ENCODE measurements at regions not wholly inside any gene's neighbourhood (a gene's known extent, or its start where the extent isn't known, plus 50 kb on each side); places are given as distances from the start of the nearest gene placed in this dataset.

DNA sequence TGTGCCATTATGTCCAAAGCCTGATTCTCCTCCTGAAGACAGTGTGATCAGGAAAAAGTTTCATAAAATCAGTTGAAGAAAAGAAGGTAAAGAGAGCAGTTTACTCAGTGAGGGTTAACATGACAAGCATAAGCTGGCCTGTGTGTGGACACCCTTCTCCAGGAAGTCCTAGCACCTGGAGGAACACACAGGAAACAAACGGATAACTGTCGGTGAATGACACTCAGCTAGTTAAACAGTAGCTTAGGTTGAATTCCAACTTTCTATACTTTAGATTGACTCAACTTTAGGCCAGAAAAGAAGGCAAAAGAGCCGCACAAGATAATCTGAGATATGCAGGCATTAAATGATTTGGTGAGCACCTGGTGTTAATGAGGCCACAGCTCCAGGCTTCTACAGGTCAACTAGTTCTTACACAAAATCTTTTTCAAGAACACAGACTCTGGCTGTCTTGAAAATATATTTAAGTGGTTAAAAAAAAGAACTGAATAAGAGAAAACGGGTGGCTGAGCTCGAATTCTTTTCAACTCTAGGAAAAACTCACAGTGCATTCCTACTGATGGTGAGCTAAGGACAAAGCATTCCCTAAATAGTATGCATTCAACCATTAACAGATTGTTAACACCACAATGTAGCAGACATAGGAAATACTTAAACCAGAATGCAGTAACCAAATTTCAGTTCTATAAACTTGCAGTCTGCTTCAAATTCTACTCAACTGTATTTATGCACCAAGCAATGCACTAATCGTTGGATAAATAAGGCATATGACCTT lies 56.9 kb upstream of the TSPAN8 start:
- no TSS peak for BruUV-seq (replicated peaks)
- no peak overlapping the region for H3K4me3 ChIP-seq
- peaks cover 0 to 4% of the 10 kb centered on the region in 2 experiments; a peak in 2 of 5 replicates for H3K4me1 ChIP-seq (replicated peaks in 1 of 2; ENCODE audit: control insufficient read depth in 2 of 2, insufficient read depth in 2 of 2, low read length in 2 of 2)
- CTCF ChIA-PET (ENCODE audit: low intra/inter-chr PET ratio): no interaction called here
- POLR2A ChIA-PET: interaction anchor here (0.5 kb wide), 1 partner anchor 625 kb away, joined by 3 read pairs; no protein-coding TSS in a partner anchor
- no peaks in the 10 kb centered on the region for H3K36me3 ChIP-seq (ENCODE audit: control insufficient read depth, insufficient read depth, low read length)
- in situ Hi-C loops (cut with MboI): no loop called here
- no peak overlapping the region for H3K4me2 ChIP-seq (ENCODE audit: insufficient read depth, low read length)
- no peak for TF ChIP-seq HDAC6 (IDR thresholded peaks at IDR 0.05; ENCODE audit: low read depth, low read length)
- TF ChIP-seq, protein P1, sequence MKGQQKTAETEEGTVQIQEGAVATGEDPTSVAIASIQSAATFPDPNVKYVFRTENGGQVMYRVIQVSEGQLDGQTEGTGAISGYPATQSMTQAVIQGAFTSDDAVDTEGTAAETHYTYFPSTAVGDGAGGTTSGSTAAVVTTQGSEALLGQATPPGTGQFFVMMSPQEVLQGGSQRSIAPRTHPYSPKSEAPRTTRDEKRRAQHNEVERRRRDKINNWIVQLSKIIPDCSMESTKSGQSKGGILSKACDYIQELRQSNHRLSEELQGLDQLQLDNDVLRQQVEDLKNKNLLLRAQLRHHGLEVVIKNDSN (CRISPR knock-in tag; IDR thresholded peaks at IDR 0.05): no peak
- TF ChIP-seq ESRRB (CRISPR knock-in tag; IDR thresholded peaks at IDR 0.05; ENCODE audit: borderline replicate concordance): no peak
- TF ChIP-seq CCAR2 (IDR thresholded peaks at IDR 0.05; ENCODE audit: low read depth, low read length): no peak
- TF ChIP-seq ZSCAN32 (CRISPR knock-in tag; IDR thresholded peaks at IDR 0.05): no peak
- H3K9me3 ChIP-seq (replicated peaks; ENCODE audit: control insufficient read depth, insufficient read depth, low read depth, low read length): no peaks in the 10 kb centered on the region; the same call in 1 of the 2 replicates
- H3K27me3 ChIP-seq (ENCODE audit: control insufficient read depth in 2 of 2, insufficient read depth in 2 of 2, low read length in 2 of 2): no peaks in the 10 kb centered on the region
- no peaks in the 10 kb centered on the region for H3K9me1 ChIP-seq (ENCODE audit: control insufficient read depth, insufficient read depth, low read length)
- H3K27ac ChIP-seq (ENCODE audit: extremely low read depth, low read depth, low read length): no peak overlapping the region
- FAIRE-seq (no peak), DNase-seq (ENCODE audit: extremely low read depth in 1 of 4, low spot score in 3 of 4) (no peak), ATAC-seq (no peak)
- no peak overlapping the region for H3K9ac ChIP-seq (ENCODE audit: insufficient read depth in 1 of 2, low read depth in 2 of 2, low read length in 2 of 2)
- WGBS (ENCODE audit: insufficient coverage, low coverage, missing lambda C conversion rate): 33% methylated on average over 6 of the region's 6 CpGs
- peak overlapping the region; percentile 52; the same call in 1 of the 2 replicates for H2AFZ ChIP-seq (ENCODE audit: low read depth, low read length)
- H3K79me2 ChIP-seq (ENCODE audit: control insufficient read depth, insufficient read depth, low read length): no peaks in the 10 kb centered on the region
- intact Hi-C loops (cut with micrococcal nuclease): loop anchor here (5.0 to 10.0 kb wide), 3 partner anchors 353 to 533 kb away; no protein-coding TSS in a partner anchor
- no peaks in the 10 kb centered on the region for H4K20me1 ChIP-seq (replicated peaks; ENCODE audit: control insufficient read depth, insufficient read depth, low read length)
